ENCODE measurements at regions not wholly inside any gene's neighbourhood (a gene's known extent, or its start where the extent isn't known, plus 50 kb on each side); places are given as distances from the start of the nearest gene placed in this dataset.
"Not testable (repeated sequence)": the region's sequence is repeated elsewhere in the genome, so short reads cannot be mapped to it uniquely, and the experiment has no call there.

DNA sequence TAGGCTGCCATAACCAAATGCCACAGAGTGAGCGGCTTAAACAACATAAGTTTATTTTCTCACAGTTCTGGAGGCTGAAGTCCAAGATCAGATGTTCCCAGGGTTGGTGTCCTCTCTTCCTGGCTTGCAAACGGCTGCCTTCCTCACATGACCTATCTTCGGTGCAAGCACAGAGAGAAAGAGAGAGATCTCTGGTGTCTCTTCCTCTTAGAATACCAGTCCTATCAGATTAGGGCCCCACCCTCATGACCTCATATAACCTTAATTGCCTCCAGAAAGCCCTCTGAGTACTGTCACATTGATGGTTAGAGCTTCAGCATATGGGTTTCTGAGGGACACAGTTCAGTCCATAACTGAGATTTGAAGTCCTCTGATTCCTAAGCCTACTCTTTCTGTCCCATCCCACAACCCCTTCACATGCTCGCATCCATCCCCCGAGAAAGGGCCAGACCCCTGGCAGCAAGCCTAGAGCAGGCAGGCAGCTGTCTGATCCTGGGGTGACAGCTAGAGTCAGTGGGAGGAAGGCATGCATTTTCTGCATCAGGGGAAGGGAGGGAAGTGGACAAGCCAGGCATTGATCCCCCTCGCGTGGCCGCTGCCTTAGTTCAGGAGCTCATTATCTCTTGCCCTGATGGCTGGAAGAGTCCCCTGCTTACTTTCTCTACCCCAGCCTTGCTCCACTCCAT is 114.1 kb downstream of the FAR1 start:
- Histone ChIP-seq H3K9me3 (no peaks in the 10 kb centered on the region), H3K27me3 (no peaks in the 10 kb centered on the region), H3K4me3 (no peak overlapping the region), H3K36me3 (no peaks in the 10 kb centered on the region)
- DNase-seq, result no peak

GRCh38 chr11:13784441-13784840 is 116.0 kb downstream of the FAR1 start:
- DNase-seq, result no peak
- Histone ChIP-seq H3K9me3 (no peaks in the 10 kb centered on the region), H3K36me3 (no peaks in the 10 kb centered on the region), H3K27me3 (no peaks in the 10 kb centered on the region), H3K4me3 (no peak overlapping the region)

DNA sequence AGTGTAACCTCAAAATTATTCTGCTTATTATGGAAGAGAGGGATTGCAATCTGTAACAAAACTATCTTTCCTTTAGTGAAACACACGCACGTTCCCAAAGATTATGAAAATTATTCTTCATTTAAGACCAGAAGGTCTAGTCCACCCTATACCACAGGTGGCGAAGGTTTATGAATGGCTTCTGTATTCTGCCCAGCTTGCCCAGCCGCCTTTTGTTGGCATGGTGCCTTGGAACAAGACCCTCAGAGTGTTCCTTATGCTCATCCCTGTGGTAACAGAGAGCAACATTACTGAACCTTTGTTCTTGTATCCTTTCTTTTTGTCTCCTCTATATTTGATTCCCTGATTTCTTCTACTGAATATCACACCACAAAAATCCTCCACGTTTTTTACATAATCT is 116.4 kb downstream of the FAR1 start:
- DNase-seq, result no peak
- Histone ChIP-seq H3K9me3 (no peaks in the 10 kb centered on the region), H3K4me3 (no peak overlapping the region), H3K27me3 (no peaks in the 10 kb centered on the region), H3K36me3 (no peaks in the 10 kb centered on the region)

DNA sequence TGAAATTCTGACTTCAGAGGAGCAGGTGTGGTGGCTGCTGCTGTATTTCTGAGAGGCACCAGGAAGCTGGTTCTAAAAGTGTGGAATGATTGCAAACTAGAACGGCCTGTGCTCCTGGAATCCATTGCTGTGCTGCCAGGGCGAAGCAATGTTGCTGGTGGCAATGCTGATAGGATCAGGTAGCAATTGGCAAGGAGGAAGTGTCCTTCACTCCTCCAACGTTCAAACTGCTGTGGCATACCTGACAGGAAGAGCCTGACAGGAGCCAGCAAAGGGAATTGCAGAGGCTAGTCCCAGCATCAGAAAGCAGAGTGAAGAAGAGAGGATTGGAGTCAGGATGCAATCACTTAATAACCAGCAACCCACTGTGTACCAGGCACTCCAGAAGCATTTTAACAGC is 118.2 kb downstream of the FAR1 start:
- Histone ChIP-seq H3K27me3 (no peaks in the 10 kb centered on the region), H3K4me3 (no peak overlapping the region), H3K36me3 (no peaks in the 10 kb centered on the region), H3K9me3 (no peaks in the 10 kb centered on the region)
- DNase-seq, result no peak

DNA sequence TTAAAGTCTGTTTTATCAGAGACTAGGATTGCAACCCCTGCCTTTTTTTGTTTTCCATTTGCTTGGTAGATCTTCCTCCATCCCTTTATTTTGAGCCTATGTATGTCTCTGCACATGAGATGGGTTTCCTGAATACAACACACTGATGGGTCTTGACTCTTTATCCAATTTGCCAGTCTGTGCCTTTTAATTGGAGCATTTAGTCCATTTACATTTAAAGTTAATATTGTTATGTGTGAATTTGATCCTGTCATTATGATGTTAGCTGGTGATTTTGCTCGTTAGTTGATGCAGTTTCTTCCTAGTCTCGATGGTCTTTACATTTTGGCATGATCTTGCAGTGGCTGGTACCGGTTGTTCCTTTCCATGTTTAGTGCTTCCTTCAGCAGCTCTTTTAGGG is 129.1 kb downstream of the FAR1 start:
- not testable (repeated sequence) for H3K9me3 ChIP-seq, H3K4me3 ChIP-seq, H3K36me3 ChIP-seq, H3K27me3 ChIP-seq, DNase-seq

- no peak for DNase-seq
- Histone ChIP-seq H3K27me3 (no peaks in the 10 kb centered on the region), H3K4me3 (no peak overlapping the region), H3K36me3 (no peaks in the 10 kb centered on the region), H3K9me3 (peaks cover 3% of the 10 kb centered on the region; the same call in 1 of the 2 replicates)
These were observed 132.4 kb downstream of the FAR1 start for GRCh38 chr11:13800901-13801300.

DNA sequence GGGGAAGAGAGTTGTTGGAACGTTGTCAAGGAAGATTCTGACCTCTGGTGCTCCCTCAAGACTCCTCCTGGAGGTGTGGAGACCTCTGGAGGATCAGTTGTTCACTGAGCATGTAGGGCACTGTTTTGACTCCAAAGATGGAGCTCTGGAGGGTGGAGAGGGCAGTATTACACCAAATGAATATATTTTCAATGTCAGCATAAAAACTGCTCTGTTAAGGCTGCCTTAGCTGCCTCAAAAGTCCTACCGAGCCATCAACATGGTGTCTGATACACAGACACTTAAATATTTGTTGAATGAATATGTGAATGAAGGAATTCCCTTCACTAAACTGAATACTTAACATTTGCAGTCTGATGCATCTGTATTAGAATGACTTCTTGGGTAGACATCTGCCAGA is 144.2 kb upstream of the SPON1 start:
- Histone ChIP-seq H3K9me3 (no peaks in the 10 kb centered on the region), H3K36me3 (no peaks in the 10 kb centered on the region), H3K27me3 (no peaks in the 10 kb centered on the region), H3K4me3 (no peak overlapping the region)
- no peak for DNase-seq

- DNase-seq, result no peak
- Histone ChIP-seq H3K27me3 (no peaks in the 10 kb centered on the region), H3K4me3 (no peak overlapping the region), H3K9me3 (no peaks in the 10 kb centered on the region), H3K36me3 (no peaks in the 10 kb centered on the region)
These were observed 135.8 kb upstream of the SPON1 start for GRCh38 chr11:13826505-13827278.

DNA sequence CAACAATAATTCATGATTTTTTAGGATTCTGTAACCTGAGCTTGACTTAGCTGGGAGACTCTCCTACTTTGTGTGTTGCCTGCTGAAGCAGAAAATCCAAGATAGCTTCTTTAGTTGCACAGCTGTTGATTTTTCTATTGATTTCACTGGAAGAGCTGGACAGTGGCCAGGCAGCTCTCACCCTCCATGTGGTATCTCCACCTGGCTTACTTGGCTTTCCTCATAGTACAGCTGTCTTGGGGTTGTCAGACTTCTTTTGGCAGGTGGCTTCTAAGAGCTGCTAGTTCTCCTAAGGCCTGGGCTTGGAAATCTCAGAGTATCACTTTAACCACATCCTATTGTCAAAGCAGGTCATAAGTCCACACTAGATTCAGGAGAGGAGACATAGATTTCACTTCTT is 130.8 kb upstream of the SPON1 start:
- Histone ChIP-seq H3K4me3 (no peak overlapping the region), H3K36me3 (no peaks in the 10 kb centered on the region), H3K27me3 (no peaks in the 10 kb centered on the region), H3K9me3 (no peaks in the 10 kb centered on the region)
- DNase-seq, result no peak

GRCh38 chr11:13834463-13834862 is 128.1 kb upstream of the SPON1 start:
- Histone ChIP-seq H3K36me3 (no peaks in the 10 kb centered on the region), H3K27me3 (no peaks in the 10 kb centered on the region), H3K4me3 (no peak overlapping the region), H3K9me3 (no peaks in the 10 kb centered on the region)
- no peak for DNase-seq

- H3K27me3 ChIP-seq, result no peaks in the 10 kb centered on the region
- DNase-seq, result no peak
- H3K36me3 ChIP-seq, result no peaks in the 10 kb centered on the region
- no peaks in the 10 kb centered on the region for H3K9me3 ChIP-seq
- no peak overlapping the region for H3K4me3 ChIP-seq
These were observed 125.9 kb upstream of the SPON1 start for GRCh38 chr11:13836666-13837065.

- no peaks in the 10 kb centered on the region for H3K27me3 ChIP-seq
- DNase-seq, result peak; percentile 5
- no peak overlapping the region for H3K4me3 ChIP-seq
- no peaks in the 10 kb centered on the region for H3K9me3 ChIP-seq
- no peaks in the 10 kb centered on the region for H3K36me3 ChIP-seq
These were observed 125.2 kb upstream of the SPON1 start for GRCh38 chr11:13837286-13837685.

DNA sequence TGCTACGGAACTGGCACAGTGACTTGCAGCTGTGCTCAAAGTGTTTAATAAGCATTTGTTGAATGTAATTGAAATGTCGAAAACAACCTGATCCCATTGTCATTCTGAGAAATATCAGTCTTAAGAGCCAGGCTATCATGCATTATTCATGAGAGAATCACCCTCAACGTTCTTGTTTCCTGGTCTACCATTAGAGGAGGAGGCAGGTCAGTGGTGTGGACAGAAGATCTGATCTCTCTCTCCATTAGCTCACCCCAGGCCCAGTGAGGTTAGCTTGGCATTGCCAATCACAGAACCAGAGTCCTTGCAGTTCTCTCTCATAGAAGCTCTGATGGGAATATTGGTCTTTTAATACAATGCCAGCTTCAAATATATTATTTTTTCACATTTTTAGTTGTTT is 121.1 kb upstream of the SPON1 start:
- H3K4me3 ChIP-seq, result no peak overlapping the region
- no peaks in the 10 kb centered on the region for H3K9me3 ChIP-seq
- no peaks in the 10 kb centered on the region for H3K27me3 ChIP-seq
- no peak for DNase-seq
- H3K36me3 ChIP-seq, result no peaks in the 10 kb centered on the region

- no peaks in the 10 kb centered on the region for H3K36me3 ChIP-seq
- DNase-seq, result no peak
- H3K27me3 ChIP-seq, result no peaks in the 10 kb centered on the region
- no peak overlapping the region for H3K4me3 ChIP-seq
- no peaks in the 10 kb centered on the region for H3K9me3 ChIP-seq
These were observed 114.5 kb upstream of the SPON1 start for GRCh38 chr11:13848031-13848430.

DNA sequence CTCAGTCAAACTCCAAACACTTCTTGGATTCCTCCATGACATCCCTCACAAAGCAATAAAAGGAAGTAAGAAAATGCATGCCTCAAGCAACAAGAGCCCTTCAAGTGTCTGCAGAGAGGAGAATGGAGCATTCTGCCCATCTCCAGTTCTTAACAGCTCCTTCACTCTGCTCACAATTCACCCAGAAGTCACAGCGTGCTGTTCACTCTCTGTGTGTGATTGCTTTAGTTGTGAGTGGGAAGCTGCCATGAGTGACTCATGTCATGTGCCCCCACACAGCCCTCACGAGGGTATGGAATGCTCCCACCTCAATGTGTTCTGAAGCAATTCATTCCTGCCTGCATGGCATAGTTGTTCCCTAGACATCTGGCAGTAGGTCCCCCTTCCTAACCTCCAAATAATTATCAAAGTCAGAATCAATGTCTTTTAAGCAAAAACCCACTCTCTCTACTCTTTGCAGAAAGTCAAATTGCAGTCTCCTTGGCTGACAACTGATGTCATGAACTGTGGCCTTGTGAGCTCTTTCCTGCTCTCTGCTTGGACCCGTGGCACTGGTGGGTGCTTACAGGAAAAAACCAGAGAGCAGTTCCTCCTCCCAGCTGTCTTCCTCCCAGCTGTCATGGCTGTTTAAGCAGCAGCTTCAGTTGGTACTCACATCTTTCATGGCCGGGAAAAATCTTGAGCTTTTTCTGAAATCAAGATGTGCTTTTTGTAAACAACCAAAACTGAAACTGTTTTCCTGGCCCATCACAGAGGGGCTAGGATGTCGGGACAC is 112.1 kb upstream of the SPON1 start:
- DNase-seq, result no peak
- Histone ChIP-seq H3K36me3 (no peaks in the 10 kb centered on the region), H3K9me3 (no peaks in the 10 kb centered on the region), H3K4me3 (no peak overlapping the region), H3K27me3 (no peaks in the 10 kb centered on the region)

DNA sequence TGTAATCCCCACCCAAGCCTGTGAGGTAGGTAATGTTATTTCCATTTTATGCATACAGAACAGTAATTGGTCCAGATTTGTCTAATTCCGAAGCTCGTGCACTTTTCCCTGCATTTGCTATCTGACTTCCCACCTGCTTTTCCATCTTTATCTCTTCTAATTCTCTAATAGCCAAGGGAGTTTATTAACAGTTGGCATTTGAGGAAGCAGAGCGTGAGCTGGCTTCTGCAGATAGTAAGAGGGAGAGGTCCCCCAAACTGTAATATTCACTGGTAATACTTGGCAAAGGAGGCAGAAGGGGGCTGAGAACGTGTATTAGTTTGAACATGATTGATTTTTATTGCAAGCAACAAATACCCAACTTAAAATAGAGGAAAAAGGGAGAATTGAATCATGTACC is 110.8 kb upstream of the SPON1 start:
- no peak for DNase-seq

DNA sequence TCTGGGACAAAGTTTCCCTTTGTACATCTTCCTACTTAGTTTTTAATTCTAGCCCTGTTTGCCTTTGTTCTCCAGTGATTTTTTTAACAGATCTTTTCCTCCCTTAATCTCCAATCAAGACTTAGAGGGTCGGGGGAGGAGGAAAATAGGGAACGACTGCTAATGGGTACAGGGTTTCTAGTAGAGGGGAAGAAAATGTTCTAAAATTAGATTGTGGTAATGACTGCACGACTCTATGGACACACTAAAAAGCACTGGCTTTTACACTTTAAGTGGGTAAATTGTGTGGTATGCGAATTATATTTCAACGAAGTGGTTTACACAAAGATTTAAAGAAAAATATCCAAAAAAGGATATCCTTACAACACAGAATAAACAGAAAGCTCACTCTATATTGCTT is 110.0 kb upstream of the SPON1 start:
- DNase-seq, result no peak
- no peaks in the 10 kb centered on the region for H3K9me3 ChIP-seq

More for the DNA sequence above, 110.8 kb upstream of the SPON1 start:
- Histone ChIP-seq H3K36me3 (no peaks in the 10 kb centered on the region), H3K9me3 (no peaks in the 10 kb centered on the region), H3K4me3 (no peak overlapping the region), H3K27me3 (no peaks in the 10 kb centered on the region)

More for the DNA sequence above, 110.0 kb upstream of the SPON1 start:
- Histone ChIP-seq H3K4me3 (no peak overlapping the region), H3K27me3 (no peaks in the 10 kb centered on the region), H3K36me3 (no peaks in the 10 kb centered on the region)

Data from MG63 (cell line).